ENCODE measurements at regions not wholly inside any gene's neighbourhood (a gene's known extent, or its start where the extent isn't known, plus 50 kb on each side); places are given as distances from the start of the nearest gene placed in this dataset.
A peak's percentile ranks its signal among the peaks of the same experiment; 100 is the strongest.

GRCh38 chr9:134559013-134559412 lies 82.6 kb upstream of the COL5A1 start:
- Mint-ChIP-seq H3K36me3 (ENCODE audit: low read depth) (no peaks in the 10 kb centered on the region), H3K4me1 (no peaks in the 10 kb centered on the region), H3K27me3 (ENCODE audit: insufficient read depth) (no peaks in the 10 kb centered on the region), H3K27ac (no peak overlapping the region), H3K9me3 (peaks cover 5% of the 10 kb centered on the region), H3K4me3 (no peak overlapping the region)
- Histone ChIP-seq H3K9me3 (ENCODE audit: control insufficient read depth, low read length) (no peaks in the 10 kb centered on the region), H3K4me3 (ENCODE audit: low read length) (no peak overlapping the region), H3K27me3 (ENCODE audit: control insufficient read depth, insufficient read depth, low read length, poor library complexity, severe bottlenecking) (no peaks in the 10 kb centered on the region), H3K9ac (ENCODE audit: extremely low read depth, low read length, poor library complexity, severe bottlenecking) (no peak overlapping the region), H3K36me3 (ENCODE audit: control insufficient read depth, insufficient read depth, low read length) (no peaks in the 10 kb centered on the region), H3K4me1 (ENCODE audit: control insufficient read depth, insufficient read depth, low read length) (no peaks in the 10 kb centered on the region), H3K27ac (ENCODE audit: low read depth, low read length) (no peak overlapping the region)
- TF ChIP-seq, protein P1, sequence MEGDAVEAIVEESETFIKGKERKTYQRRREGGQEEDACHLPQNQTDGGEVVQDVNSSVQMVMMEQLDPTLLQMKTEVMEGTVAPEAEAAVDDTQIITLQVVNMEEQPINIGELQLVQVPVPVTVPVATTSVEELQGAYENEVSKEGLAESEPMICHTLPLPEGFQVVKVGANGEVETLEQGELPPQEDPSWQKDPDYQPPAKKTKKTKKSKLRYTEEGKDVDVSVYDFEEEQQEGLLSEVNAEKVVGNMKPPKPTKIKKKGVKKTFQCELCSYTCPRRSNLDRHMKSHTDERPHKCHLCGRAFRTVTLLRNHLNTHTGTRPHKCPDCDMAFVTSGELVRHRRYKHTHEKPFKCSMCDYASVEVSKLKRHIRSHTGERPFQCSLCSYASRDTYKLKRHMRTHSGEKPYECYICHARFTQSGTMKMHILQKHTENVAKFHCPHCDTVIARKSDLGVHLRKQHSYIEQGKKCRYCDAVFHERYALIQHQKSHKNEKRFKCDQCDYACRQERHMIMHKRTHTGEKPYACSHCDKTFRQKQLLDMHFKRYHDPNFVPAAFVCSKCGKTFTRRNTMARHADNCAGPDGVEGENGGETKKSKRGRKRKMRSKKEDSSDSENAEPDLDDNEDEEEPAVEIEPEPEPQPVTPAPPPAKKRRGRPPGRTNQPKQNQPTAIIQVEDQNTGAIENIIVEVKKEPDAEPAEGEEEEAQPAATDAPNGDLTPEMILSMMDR (conservative IDR thresholded peaks at IDR 0.05): no peak
- WGBS, 2 experiments (ENCODE audit: insufficient coverage in 1 of 2, insufficient read length in 1 of 2): 80 to 89% methylated on average over 1 to 5 of the region's 5 CpGs
- DNase-seq: peak; percentile 11

DNA sequence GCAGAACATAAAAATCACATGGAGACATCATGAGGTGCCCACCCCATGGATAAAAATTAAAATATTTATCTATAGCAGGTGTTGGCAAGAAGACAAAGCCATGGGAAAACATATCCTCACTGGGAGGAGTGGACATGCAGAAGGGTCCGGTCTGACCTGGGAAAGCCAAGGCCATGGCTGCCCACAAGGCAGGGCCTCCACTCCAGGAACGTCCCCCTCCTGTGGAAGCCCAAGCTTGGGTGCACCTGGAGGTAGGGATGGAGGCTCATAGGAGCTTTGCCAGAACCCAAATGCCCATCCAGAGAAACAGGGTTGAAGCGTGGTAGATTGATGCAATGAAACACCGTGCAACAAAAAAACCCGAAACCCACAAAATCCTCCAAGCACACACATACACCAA lies 81.4 kb upstream of the COL5A1 start:
- Histone ChIP-seq H3K27me3 (ENCODE audit: control insufficient read depth, insufficient read depth, low read length, poor library complexity, severe bottlenecking) (no peaks in the 10 kb centered on the region), H3K4me1 (ENCODE audit: control insufficient read depth, insufficient read depth, low read length) (no peaks in the 10 kb centered on the region), H3K27ac (ENCODE audit: low read depth, low read length) (no peak overlapping the region), H3K9ac (ENCODE audit: extremely low read depth, low read length, poor library complexity, severe bottlenecking) (no peak overlapping the region), H3K4me3 (ENCODE audit: low read length) (no peak overlapping the region), H3K9me3 (ENCODE audit: control insufficient read depth, low read length) (no peaks in the 10 kb centered on the region), H3K36me3 (ENCODE audit: control insufficient read depth, insufficient read depth, low read length) (no peaks in the 10 kb centered on the region)
- WGBS, 2 experiments (ENCODE audit: insufficient coverage in 1 of 2, insufficient read length in 1 of 2): 92% methylated on average over 5 of the region's 5 CpGs; no CpG with 5 or more reads in 1 of the 2 experiments
- Mint-ChIP-seq H3K4me3 (no peak overlapping the region), H3K36me3 (ENCODE audit: low read depth) (no peaks in the 10 kb centered on the region), H3K4me1 (no peaks in the 10 kb centered on the region), H3K27ac (no peak overlapping the region), H3K9me3 (peaks cover 13% of the 10 kb centered on the region), H3K27me3 (ENCODE audit: insufficient read depth) (no peaks in the 10 kb centered on the region)
- TF ChIP-seq, protein P1 (conservative IDR thresholded peaks at IDR 0.05): no peak
- peak; percentile 12 for DNase-seq

- TF ChIP-seq, protein P1 (conservative IDR thresholded peaks at IDR 0.05): no peak
- Mint-ChIP-seq H3K27me3 (ENCODE audit: insufficient read depth) (no peaks in the 10 kb centered on the region), H3K9me3 (peaks cover 13% of the 10 kb centered on the region)
Measured at GRCh38 chr9:134560654-134561053, 80.9 kb upstream of the COL5A1 start.

More at GRCh38 chr9:134560654-134561053, 80.9 kb upstream of the COL5A1 start:
- Mint-ChIP-seq H3K4me1 (no peaks in the 10 kb centered on the region), H3K27ac (no peak overlapping the region), H3K4me3 (no peak overlapping the region), H3K36me3 (ENCODE audit: low read depth) (no peaks in the 10 kb centered on the region)
- H3K4me3 ChIP-seq (ENCODE audit: low read length): no peak overlapping the region
- DNase-seq: peak; percentile 27
- H3K36me3 ChIP-seq (ENCODE audit: control insufficient read depth, insufficient read depth, low read length): no peaks in the 10 kb centered on the region
- H3K9me3 ChIP-seq (ENCODE audit: control insufficient read depth, low read length): no peaks in the 10 kb centered on the region
- no peak overlapping the region for H3K9ac ChIP-seq (ENCODE audit: extremely low read depth, low read length, poor library complexity, severe bottlenecking)
- H3K27me3 ChIP-seq (ENCODE audit: control insufficient read depth, insufficient read depth, low read length, poor library complexity, severe bottlenecking): no peaks in the 10 kb centered on the region
- WGBS, 2 experiments (ENCODE audit: insufficient coverage in 1 of 2, insufficient read length in 1 of 2): 94 to 95% methylated on average over 2 to 9 of the region's 10 CpGs
- no peaks in the 10 kb centered on the region for H3K4me1 ChIP-seq (ENCODE audit: control insufficient read depth, insufficient read depth, low read length)
- H3K27ac ChIP-seq (ENCODE audit: low read depth, low read length): no peak overlapping the region

Data from endodermal cell (in vitro differentiated cells).